ENCODE measurements at regions not wholly inside any gene's neighbourhood (a gene's known extent, or its start where the extent isn't known, plus 50 kb on each side); places are given as distances from the start of the nearest gene placed in this dataset.
"Not testable (repeated sequence)": the region's sequence is repeated elsewhere in the genome, so short reads cannot be mapped to it uniquely, and the experiment has no call there.

DNA sequence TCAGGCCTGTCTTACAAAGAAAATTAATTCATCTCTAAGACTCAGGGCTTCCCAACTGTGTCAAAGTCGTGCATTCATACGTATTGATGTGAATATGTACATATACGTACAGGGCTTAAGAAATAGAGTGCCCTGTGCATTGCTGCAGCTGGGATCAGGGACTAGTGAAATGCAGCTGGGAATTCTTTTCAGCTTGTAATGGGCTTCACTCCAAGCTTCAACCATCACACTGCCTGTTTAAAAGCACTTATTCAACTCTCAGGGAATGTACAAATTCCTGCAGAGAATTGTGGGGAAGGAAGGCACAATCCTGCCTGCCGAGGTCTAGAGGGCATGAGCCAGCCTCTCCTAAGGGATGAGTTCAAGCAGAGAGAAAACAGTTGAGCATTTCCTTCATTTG lies 59.6 kb upstream of the MAN2A1 start:
- no peak for DNase-seq

DNA sequence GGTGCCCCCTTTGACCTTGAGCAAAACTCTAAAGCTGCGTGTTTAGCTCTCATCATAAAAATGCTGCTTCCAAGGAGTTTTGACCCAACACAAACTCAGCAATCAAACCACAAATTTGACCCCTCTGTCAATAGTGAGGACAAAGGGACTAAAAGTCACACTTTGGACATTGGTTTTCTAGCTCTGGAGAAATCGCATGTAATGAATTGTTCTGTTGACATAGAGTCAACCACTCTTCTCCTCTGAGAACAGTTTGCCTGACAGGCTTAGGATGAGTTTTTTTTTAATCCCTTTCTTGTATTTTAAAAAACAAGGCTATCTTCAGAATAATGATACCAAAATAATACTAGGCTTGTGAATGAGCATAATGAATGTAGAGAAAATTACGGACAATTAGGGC lies 61.1 kb upstream of the MAN2A1 start:
- no peak for DNase-seq

DNA sequence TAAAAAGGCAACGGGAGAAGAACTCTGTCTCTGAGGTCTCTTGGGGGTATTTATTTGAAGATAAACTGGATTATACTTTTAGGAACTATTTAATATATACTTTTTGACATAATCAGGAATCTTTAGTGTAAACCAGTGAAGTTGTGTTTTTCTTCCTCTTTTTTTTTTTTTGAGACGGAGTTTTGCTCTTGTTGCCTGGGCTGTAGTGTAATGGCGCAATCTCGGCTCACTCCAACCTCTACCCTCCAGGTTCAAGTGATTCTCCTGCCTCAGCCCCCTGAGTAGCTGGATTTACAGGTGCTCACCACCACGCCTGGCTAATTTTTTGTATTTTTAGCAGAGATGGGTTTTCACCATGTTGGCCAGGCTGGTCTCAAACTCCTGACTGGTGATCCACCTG lies 68.5 kb upstream of the MAN2A1 start:
- not testable (repeated sequence) for DNase-seq

DNA sequence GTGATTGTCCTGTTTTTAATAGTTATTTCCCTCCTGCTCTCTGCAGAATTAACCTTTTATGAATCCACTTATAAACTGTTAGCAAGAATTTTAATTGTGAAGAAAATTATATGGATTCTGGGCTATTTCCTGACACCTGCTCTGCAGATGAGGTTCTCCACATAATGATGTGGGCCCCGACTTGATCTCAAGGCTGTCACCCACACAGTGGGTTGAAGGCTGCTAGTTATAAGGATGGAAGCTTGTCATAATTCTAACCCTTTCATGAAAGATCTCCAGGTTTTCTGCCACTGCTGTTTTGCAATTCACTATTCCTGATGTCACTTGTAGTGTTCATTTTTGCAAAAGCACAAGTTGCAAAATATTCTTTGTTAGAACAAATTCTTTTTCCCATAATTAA lies 69.1 kb upstream of the MAN2A1 start:
- no peak for DNase-seq

DNA sequence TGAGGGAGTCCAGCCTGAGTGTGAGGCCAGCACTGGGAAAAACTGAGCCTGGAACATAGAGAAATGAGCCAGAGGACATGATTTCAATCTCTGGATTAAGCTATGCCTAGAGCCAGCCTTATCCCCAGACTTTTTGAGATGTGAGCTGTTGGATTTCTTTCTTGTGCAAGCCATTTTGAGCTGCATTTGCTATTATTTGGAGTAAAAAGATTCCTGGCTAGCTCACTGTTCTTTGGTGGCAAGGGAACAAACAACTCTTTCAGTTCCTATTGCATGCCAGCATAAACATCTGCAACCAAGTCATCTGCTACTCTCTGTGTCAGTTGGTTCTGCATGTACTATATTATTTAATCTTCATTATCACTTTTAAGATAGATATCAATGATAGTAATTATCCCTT lies 70.1 kb upstream of the MAN2A1 start:
- no peak for DNase-seq

DNA sequence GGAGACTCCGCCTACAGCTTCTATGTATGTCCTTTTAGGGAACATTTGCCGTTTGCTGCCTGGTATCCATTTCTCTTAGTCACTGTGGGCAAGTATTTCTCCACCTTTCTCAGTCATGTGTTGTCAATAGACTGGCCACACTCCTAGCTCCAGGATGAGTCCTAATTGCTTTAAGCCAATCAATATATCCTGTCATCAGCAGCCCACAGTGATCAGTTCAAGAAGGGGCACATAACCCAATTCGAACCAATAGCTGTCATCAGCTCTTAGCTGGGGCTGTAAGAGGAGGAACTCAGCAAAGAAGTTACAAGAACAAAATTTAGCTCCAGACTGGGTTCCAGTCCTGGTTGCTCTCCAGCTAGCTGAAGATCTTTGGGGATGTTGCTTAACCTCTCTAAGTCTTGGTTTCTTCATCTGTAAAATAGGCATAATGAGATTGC lies 70.7 kb upstream of the MAN2A1 start:
- DNase-seq = no peak

DNA sequence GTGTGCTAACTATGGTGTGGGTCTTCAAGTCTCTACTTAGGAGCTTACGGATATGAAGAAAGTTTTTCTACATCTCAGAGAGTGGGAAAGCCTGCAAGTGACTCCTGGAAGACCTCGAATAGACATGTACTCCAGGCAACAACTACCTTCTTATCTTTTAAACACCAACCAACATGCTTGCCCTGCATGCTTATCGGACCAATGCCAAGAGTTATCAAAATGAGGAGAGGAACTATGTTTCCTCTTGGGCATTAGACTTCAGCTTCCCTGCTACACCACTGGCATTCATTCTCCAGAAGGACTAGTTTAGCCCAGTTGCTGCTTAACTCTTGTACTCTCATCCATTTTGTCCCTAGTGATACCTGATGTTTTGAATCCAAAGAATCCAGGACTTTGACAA lies 74.7 kb upstream of the MAN2A1 start:
- no peak for DNase-seq

DNA sequence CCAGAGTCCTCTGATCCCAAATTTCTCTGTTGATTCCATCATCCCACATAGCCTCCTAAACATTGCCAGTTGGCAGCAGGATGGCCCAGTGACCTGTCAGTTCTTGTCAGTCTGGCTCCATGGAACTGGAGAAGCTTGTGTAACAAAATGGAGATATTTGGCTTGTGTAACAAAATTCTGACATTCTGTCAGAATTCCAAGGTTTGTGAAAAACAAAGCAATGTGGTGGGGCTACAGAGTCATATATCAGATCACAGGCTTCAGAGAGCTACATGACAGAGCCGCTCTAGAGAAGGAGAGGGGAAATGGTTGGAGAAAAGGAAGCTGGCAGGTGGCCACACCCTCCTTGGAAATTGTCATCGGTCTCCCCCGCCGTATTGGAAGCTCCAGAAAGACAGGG lies 75.4 kb upstream of the MAN2A1 start:
- no peak for DNase-seq

DNA sequence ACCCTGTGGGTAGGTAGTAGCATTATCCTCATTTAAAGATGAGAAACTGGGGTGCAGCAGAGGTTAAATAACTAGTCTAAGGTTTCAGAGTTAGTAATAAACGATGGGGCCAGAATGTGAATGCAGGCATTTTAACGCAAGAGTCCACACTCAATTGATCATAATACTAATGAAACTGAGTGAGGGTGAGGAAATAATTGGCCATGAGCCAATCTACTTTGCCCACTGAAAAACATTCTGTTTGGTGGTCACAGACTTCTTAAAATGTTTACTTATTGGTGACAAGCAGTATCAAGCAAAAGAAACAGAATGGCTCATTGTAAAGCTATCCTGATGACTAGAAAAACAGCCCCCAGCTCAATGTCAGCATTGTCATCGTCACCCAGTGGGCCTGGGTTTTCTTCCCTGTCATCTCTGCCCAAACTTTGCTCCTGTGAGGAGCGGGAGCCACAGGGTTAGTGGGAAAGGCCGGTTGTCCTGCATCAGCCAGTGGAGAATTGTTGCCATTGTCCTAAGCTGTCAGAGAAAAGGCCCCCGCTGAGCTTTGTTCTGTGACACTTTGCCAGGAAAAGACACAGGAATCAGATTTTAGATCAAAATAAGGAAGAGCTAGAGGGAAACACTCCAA lies 77.3 kb upstream of the MAN2A1 start:
- no peak for DNase-seq

DNA sequence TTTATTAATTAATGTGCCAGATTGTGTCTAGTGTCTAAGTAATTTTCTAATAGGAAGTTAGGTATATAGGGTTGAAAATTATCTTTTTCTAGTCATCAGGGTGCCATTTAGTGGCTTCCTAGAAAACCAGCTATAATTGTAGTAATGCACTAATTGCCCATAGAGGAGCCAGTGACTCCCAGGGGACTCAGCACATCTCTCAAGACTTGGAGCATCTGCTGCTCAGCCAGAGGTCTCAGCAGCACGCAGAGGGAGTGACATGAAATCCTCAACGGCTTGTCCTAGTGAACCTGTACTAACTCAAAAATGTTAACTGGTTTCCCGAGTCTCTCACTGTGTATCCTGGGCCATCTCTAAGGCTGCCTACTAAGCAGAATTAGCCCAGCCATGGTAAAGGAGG lies 78.2 kb upstream of the MAN2A1 start:
- no peak for DNase-seq

DNA sequence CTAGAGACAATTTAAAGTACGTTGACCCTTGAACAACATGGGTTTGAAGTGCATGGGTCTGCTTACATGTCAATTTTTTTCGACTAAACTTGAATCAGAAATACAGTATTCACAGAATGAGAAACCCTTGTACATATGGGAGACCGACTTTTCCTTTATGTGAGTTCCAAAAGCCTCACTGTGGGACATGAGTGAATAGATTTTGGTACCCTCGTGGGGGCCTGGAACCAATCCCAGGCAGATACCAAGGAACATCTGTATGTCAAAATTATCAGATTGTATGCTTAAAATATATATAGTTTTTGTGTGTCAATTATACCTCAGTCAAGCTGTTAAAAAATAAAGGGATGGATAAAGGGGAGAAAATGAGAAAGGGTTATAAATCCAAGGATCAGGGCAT lies 78.7 kb upstream of the MAN2A1 start:
- DNase-seq = no peak

DNA sequence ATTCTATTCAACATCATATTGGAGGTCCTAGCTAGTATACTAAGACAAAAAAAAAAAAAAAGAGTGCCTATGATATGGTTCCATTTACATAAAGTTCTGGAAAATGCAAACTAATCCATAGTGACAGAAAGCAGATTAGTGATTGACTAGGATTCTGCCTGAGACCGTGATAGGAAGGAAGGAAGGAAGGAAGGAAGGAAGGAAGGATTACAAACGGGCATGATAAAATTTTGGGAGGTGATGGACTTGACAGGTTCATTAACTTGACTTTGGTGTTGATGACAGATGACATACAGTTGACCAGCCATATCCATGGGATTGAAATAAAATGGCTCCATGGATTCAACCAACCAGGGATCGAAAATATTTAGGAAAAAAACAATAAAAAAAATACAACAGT lies 79.1 kb upstream of the MAN2A1 start:
- DNase-seq = no peak

DNA sequence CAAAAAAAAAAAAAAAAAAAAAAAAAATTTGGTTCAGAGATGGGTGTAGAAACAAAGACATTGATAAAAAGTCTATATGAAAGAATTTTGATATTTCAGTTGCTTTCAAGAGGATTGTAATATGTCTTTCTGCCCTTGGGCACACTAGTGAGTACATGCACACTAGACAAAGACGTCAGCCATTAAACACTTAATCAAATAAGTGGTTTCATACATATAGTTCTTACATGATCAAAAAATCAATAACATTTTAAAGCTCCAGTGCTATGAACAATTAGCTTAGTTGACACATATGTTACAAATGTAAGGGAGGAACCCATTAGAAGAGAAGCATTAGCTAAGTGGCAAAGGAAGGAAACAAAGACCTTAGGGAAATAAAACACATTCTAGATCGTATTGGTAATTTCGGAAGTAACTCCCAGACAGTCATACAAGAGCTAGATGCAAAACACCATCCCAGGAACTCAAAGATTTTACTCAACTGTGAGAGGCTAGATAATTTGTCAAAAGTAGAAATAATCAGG lies 84.5 kb upstream of the MAN2A1 start:
- DNase-seq = no peak

DNA sequence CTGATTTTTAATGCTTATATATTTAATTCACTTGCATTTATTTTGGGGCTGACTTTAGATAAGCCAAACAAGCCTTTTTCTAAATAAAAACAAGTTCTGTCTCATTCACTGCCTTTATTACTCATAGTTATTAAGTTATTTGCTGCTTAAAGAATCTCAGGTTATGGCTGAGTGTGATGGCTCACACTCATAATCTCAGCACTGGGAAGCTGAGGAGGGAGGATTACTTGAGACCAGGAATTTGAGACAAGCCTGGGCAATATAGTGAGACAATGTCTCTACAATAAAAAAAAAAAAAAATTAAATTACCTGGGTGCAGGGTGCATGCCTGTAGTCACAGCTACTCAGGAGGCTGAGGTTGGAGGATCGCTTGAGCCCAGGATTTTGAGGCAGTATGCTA lies 85.0 kb upstream of the MAN2A1 start:
- no peak for DNase-seq

DNA sequence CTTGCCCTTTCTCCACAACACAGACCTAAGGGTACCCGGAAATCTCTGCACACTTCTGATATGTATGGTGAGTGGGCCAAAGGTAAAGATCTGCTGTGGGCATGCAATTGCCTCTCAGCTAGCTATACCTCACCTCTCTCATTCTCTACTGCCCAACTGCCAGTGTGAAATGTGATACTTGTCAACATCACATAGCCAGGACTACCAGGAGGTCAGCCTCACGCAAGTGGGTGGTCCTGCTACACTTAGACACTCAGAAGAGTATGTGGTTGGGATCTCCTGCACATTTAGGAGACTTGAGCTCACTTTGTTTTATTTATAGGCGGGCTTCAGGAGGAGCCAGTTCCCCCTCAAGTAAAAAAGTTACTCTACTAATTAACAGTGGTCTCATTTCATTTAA lies 88.0 kb upstream of the MAN2A1 start:
- no peak for DNase-seq

DNA sequence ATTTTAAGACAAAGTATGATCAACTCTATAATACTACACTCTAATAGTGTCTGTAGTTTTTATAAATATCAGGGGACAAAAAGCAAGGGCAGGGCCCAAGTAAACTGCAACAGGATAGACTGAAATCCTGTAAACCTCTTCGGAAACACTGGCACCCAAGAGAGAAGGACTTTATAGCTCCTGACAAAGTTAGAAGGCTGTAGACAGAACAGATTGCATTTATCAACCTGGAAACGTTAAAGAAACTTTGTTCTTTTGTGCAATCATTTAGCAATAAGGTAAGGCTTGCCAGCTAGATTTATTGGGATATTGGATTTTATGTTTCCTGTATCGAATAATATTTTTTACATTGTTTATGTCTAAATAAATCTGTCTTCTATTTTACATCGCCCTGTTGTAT lies 91.8 kb upstream of the MAN2A1 start:
- DNase-seq = no peak

DNA sequence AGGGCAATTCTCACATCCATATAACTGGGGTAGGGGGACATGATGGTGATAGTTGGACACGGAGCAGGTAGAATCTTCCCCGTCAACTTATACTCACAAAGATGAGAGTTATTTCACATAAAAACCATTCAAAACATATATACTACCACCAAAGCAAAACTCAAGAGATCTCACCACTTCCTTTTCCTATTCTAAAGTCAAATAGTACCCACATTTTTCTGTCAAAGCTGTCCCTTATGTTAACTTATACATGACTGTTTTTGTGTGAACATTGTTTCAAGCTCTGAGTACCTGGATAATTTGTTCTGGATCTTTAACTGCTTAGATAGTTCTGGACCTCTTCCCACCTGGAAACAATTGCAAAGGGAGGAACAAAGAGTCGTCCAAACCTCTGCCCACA lies 95.5 kb upstream of the MAN2A1 start:
- no peak for DNase-seq

DNA sequence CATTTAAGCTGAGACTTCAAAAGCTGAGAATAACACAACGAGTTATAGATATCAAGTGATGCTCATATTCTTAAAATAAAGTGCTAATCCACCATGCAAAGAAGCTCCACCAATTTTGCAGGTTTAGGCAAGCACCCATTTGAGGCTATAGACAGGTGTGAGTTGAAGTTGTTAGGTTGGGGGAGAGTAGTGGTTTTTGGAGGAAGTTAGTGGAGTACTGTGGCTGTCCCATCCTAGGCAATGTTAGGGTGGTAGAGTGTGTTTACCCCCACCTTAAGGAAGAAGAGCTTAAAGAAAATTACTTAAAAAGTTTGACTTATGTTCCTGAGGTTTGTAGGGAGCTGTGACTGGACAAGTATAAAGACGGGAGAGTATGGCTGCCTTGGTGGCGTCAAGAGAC lies 98.9 kb upstream of the MAN2A1 start:
- DNase-seq = no peak

DNA sequence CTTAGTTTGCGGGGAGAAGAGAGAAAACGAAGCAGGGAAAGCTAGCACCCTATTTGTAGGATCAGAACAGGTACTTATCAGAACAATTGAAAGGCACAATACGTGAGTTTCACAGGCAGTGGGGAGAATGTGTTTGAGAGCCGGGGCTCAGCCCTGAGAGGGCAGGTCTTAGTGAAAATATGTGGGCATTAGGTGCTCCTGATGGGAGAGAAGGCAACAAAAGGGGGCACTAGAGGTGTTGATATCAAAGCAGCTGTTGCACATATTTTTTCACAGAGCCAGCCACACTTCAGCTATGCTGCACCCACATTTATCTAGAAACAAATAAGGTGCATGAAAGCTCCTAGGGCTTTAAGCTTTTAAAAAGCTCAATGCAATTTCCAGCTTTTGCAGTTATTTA lies 99.7 kb upstream of the MAN2A1 start:
- DNase-seq = no peak

DNA sequence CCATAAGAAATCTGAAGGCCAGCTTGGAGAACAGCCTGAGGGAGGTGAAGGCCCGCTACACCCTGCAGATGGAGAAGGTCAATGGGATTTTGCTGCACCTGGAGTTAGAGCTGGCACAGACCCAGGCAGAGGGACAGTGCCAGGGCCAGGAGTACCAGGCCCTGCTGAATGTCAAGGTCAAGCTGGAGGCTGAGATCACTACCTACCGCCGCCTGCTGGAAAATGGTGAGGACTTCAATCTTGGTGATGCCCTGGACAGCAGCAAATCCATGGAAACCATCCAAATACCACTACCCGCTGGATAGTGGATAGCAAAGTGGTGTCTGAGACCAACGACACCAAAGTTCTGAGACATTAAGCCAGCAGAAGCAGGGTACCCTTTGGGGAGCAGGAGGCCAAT lies 100.5 kb upstream of the MAN2A1 start:
- no peak for DNase-seq

DNA sequence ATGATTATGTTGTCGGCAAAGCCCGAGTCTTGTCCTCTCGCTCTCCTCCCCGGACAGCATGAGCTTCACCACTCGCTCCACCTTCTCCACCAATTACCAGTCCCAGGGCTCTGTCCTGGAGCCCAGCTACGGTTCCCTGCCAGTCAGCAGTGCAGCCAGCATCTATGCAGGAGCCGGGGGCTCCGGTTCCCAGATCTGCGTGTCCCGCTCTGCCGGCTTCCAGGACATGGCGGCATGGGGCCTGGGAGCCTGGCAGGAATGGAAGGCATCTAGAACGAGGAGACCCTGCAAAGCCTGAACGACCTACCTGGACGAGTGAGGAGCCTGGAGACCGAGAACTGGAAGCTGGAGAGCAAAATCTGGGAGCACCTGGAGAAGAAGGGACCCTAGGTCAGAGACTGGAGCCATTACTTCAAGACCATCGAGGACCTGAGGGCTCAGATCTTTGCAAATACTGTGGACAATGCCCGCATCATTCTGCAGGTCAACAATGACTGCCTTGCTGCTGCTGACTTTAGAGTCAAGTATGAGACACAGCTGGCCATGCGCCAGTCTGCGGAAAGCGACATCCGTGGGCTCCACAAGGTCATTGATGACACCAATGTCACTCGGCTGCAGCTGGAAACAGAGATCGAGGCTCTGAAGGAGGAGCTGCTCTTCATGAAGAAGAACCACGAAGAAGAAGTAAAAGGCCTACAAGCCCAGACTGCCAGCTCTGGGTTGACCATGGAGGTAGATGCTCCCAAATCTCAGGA lies 101.3 kb upstream of the MAN2A1 start:
- no peak for DNase-seq

DNA sequence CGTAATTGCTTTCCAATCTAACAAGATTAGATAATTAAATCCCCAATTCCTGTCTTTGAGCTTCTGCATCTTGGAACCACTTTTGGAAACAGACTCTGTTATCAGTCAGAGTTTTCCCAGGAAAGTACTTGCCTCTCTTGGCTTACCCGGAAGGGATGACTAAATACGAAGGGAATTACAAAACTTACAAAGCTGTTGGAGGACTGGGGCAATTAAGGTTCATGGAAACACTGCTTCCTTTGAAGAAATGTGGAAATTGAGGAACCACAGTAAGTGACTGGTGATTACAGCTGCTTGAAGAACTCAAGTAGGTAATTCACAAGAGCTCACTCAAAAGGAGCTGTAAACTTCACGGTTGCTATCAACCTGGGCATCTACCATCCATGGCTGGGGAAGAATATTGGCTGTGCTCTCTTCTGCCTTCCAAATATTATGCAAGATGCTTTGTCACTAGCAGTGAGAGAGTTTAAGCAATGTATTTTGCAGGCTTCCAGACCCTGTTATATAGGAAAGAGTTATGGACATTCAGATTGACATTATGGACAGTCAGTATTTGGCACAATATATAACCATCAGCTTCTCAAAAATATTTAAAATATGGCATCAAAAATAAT lies 104.6 kb upstream of the MAN2A1 start:
- DNase-seq = no peak

DNA sequence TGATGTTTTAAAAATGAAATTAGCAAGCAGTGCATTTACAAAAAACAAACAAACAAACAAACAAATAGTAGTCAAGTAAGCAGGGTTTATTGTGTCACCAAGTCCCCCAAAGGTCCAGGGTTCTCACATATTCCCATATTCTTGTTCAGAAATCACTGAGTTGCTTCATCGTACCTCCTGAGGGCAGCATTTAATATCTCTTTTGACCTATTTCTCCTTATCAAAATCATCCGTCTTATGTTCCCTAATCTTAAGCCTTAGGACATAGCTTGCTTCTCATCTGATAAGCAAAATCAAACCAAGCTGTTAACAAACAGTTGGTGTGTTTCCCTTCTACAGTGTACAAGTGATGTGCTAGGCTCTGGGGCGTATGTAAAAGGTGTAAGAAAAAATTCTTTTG lies 109.5 kb upstream of the MAN2A1 start:
- DNase-seq = no peak

DNA sequence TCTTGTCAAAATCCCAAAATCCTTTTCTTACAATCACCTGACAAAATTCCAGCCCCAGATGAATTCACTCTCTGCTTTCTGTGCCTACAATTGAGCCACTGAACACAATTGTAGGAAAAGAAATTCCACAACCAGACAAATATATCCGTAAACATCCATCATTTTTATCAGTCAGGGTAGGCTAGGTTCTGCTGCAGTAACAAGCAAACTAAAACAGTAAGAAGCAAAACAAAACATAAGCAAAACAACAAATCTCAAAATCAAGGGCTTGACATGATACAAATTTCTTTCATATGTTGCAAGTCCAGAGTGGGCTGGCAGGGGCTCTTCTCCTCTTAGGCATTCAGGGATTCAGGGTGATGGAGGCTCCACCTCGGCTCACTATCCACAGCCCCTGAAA lies 114.2 kb upstream of the MAN2A1 start:
- no peak for DNase-seq

Data from Kasumi-1 (cell line).